ENCODE measurements at regions not wholly inside any gene's neighbourhood (a gene's known extent, or its start where the extent isn't known, plus 50 kb on each side); places are given as distances from the start of the nearest gene placed in this dataset.

DNA sequence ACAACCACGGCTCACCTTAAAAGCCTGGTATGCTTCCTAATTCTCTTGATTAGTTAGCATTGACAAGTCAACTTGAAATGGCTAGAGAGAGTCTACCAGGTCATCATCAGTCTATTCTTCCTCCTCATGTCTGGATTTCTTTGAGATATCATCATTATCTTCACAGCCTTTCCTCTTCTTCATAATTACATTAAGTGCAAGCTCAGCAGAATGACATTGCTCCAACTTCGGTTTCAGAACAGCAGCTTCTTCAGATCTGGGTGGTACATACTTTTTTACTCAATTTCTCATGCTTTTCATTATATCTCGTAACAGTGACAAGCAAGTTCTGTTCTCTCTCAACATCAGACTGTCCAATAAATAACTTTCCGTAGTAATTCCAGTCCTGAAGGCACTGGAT lies 337.5 kb upstream of the TENM3 start:
- TF ChIP-seq, protein P1, sequence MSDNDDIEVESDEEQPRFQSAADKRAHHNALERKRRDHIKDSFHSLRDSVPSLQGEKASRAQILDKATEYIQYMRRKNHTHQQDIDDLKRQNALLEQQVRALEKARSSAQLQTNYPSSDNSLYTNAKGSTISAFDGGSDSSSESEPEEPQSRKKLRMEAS (IDR thresholded peaks at IDR 0.05): no peak
- TF ChIP-seq, protein P2, sequence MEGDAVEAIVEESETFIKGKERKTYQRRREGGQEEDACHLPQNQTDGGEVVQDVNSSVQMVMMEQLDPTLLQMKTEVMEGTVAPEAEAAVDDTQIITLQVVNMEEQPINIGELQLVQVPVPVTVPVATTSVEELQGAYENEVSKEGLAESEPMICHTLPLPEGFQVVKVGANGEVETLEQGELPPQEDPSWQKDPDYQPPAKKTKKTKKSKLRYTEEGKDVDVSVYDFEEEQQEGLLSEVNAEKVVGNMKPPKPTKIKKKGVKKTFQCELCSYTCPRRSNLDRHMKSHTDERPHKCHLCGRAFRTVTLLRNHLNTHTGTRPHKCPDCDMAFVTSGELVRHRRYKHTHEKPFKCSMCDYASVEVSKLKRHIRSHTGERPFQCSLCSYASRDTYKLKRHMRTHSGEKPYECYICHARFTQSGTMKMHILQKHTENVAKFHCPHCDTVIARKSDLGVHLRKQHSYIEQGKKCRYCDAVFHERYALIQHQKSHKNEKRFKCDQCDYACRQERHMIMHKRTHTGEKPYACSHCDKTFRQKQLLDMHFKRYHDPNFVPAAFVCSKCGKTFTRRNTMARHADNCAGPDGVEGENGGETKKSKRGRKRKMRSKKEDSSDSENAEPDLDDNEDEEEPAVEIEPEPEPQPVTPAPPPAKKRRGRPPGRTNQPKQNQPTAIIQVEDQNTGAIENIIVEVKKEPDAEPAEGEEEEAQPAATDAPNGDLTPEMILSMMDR (IDR thresholded peaks at IDR 0.05 in 2 of 3, conservative IDR thresholded peaks at IDR 0.05 in 1 of 3; ENCODE audit: borderline replicate concordance in 1 of 3, insufficient read depth in 1 of 3, low read depth in 2 of 3, low read length in 2 of 3): no peak
- TF ChIP-seq POLR2AphosphoS5 (IDR thresholded peaks at IDR 0.05; ENCODE audit: low read depth, low read length): no peak
- TF ChIP-seq, protein P3, sequence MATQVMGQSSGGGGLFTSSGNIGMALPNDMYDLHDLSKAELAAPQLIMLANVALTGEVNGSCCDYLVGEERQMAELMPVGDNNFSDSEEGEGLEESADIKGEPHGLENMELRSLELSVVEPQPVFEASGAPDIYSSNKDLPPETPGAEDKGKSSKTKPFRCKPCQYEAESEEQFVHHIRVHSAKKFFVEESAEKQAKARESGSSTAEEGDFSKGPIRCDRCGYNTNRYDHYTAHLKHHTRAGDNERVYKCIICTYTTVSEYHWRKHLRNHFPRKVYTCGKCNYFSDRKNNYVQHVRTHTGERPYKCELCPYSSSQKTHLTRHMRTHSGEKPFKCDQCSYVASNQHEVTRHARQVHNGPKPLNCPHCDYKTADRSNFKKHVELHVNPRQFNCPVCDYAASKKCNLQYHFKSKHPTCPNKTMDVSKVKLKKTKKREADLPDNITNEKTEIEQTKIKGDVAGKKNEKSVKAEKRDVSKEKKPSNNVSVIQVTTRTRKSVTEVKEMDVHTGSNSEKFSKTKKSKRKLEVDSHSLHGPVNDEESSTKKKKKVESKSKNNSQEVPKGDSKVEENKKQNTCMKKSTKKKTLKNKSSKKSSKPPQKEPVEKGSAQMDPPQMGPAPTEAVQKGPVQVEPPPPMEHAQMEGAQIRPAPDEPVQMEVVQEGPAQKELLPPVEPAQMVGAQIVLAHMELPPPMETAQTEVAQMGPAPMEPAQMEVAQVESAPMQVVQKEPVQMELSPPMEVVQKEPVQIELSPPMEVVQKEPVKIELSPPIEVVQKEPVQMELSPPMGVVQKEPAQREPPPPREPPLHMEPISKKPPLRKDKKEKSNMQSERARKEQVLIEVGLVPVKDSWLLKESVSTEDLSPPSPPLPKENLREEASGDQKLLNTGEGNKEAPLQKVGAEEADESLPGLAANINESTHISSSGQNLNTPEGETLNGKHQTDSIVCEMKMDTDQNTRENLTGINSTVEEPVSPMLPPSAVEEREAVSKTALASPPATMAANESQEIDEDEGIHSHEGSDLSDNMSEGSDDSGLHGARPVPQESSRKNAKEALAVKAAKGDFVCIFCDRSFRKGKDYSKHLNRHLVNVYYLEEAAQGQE (IDR thresholded peaks at IDR 0.05; ENCODE audit: low read depth): no peak
- TF ChIP-seq SP1 (IDR thresholded peaks at IDR 0.05; ENCODE audit: low read depth): no peak
- TF ChIP-seq POLR2A (IDR thresholded peaks at IDR 0.05; ENCODE audit: borderline replicate concordance, extremely low read depth, insufficient read depth, insufficient read length): no peak
- no peak for TF ChIP-seq EZH2phosphoT487 (IDR thresholded peaks at IDR 0.05; ENCODE audit: borderline replicate concordance)

All from HCT116 (cell line).